Upper lobe of right lung (tissue), 1 donor: ENCODE measurements at regions not wholly inside any gene's neighbourhood (a gene's known extent, or its start where the extent isn't known, plus 50 kb on each side); places are given as distances from the start of the nearest gene placed in this dataset.

Experiments
- ATAC-seq: fragments of 200-7000 bp; cut with Tn5 transposase; one replicate; pipeline ENCODE4 v1.9.1; 2020; ENCODE audit warnings: mild to moderate bottlenecking, moderate library complexity
- DNase-seq: peaks from one replicate; pipeline ENCODE4 v3.0.0-alpha.2; 2020
- H3K27ac ChIP-seq: fragments of 200-600 bp; one replicate; pipeline ENCODE4 v1.8.0; 2022
- H3K27me3 ChIP-seq: fragments of 200-600 bp; one replicate; pipeline ENCODE4 v1.8.0; 2022; ENCODE audit warnings: mild to moderate bottlenecking
- H3K36me3 ChIP-seq: fragments of 200-600 bp; one replicate; pipeline ENCODE4 v1.8.0; 2022
- H3K4me1 ChIP-seq: fragments of 200-600 bp; one replicate; pipeline ENCODE4 v1.8.0; 2022
- H3K4me3 ChIP-seq: fragments of 200-600 bp; one replicate; pipeline ENCODE4 v1.8.0; 2022; ENCODE audit warnings: mild to moderate bottlenecking
- H3K9me3 ChIP-seq: fragments of 200-600 bp; one replicate; pipeline ENCODE4 v1.8.0; 2022
- intact Hi-C: fragments of 100-400 bp; cut with DNase I; formaldehyde crosslinking; loops from one replicate; pipeline ENCODE4 v1.11.0; 2022
- TF ChIP-seq, protein P1 (sequence below): fragments of 200-600 bp; IDR thresholded peaks from one replicate; pipeline ENCODE4 v1.8.0; 2022; ENCODE audit warnings: antibody characterized with exemption
- donor health status: DM: no; HTN: yes; CAD: no; lungs with severe emphysema.

DNA sequence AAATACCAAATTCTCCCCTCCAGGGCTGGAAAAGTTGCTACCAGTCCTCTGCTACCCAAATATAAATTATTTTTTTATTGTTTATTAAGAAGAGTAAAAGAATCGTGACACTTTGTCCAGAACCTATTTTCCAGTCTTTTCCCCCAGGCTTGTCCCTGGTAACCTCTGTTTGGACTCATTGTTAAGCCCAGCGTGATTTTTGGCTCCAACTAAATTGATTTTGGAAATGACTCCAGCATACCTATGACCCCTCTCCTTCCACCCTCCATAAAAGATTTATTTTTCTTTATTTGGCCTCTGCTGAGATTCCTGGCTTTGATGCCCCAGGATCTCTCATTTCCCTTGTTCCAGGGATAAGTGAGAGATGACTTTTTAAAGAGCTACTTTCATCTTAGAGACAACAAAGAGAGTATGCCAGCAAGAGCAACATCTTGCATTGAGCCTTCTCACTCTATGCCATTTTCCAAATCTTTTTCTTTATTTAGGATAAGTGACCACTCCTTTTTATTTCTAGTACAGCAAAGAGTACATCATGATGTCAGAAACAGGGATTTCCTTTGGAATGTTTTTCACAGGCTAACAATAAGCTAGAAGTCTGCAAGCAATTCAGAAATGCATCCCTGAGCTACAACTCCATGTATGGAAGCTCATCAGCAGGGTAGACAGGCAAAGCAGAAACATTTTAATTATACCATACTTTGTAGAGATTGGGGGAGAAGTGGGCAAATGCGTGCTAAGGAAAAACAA lies 75.8 kb downstream of the DAD1 start:
- no peak overlapping the region for H3K27ac ChIP-seq

DNA sequence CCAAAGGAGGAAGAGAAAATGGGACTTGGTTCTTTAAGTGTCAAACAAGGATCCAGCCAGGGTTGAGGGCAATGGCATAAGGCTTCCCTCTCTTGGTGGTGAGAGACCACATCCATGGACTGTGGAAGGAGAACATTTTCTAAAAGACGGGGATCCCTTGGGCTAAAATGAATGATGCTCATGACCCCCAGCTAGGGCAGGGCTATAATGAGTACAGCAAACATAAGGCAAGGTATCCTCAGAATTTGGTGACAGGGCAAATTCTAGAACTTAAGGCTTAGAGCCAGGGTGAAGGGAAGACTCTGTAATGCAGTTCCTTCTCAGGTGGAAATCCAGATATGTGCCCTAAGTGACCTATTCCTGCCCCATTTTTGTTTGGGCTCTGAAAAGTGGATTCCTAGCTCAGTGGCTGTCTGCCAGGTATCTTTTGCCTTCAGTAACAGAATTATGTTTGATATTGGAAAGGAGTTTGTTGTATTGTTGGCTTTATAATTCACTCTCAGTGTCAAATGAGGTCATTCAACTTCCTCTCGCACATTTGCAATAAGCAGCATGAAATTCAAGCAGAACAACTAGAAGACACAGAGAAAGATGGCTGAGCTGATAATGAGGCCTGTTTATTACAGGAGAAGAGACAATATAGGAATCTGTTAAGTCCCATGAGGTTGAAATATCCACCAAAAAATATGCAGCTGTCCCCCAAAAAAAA lies 76.8 kb downstream of the DAD1 start:
- no peak for DNase-seq
- intact Hi-C loops: no loop called here
- H3K4me3 ChIP-seq: no peak overlapping the region
- TF ChIP-seq, protein P1, sequence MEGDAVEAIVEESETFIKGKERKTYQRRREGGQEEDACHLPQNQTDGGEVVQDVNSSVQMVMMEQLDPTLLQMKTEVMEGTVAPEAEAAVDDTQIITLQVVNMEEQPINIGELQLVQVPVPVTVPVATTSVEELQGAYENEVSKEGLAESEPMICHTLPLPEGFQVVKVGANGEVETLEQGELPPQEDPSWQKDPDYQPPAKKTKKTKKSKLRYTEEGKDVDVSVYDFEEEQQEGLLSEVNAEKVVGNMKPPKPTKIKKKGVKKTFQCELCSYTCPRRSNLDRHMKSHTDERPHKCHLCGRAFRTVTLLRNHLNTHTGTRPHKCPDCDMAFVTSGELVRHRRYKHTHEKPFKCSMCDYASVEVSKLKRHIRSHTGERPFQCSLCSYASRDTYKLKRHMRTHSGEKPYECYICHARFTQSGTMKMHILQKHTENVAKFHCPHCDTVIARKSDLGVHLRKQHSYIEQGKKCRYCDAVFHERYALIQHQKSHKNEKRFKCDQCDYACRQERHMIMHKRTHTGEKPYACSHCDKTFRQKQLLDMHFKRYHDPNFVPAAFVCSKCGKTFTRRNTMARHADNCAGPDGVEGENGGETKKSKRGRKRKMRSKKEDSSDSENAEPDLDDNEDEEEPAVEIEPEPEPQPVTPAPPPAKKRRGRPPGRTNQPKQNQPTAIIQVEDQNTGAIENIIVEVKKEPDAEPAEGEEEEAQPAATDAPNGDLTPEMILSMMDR: no peak
- H3K27ac ChIP-seq: no peak overlapping the region
- H3K4me1 ChIP-seq: peaks cover 5% of the 10 kb centered on the region
- H3K27me3 ChIP-seq: no peaks in the 10 kb centered on the region
- ATAC-seq: no peak
- H3K9me3 ChIP-seq: no peaks in the 10 kb centered on the region
- no peaks in the 10 kb centered on the region for H3K36me3 ChIP-seq

More for the DNA sequence above, 75.8 kb downstream of the DAD1 start:
- no peaks in the 10 kb centered on the region for H3K36me3 ChIP-seq
- H3K27me3 ChIP-seq: no peaks in the 10 kb centered on the region
- no peak overlapping the region for H3K4me3 ChIP-seq
- H3K4me1 ChIP-seq: peaks cover 5% of the 10 kb centered on the region
- DNase-seq: no peak
- intact Hi-C loops: no loop called here
- H3K9me3 ChIP-seq: no peaks in the 10 kb centered on the region
- TF ChIP-seq, protein P1: no peak
- no peak for ATAC-seq

DNA sequence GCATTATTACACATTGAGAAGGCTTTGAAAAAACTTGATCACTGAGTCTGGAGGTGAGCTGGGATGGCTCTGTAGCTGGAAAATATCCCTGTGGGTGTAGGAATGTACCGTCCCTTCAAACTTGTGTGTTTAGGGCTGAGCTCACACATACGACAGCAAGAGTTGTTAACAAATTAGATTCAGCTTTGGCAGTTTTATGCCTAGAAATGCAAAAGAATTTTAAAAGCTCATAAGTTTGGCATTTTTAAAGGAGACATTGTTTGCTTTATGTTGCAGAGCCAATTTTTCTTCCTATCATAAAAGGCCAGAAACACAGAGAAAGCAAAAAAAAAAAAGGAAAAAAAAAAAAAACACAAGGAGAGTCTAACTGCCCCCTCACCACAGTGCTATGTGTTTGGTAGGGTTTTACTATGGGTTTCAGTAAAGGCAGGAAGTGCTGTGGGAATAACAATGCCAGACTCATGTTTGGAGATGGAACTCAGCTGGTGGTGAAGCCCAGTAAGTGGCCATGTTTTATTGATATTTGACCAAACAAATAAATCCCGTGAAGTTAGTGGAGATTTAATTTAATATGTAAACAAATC lies 78.4 kb downstream of the DAD1 start:
- ATAC-seq (no peak), DNase-seq (no peak)
- Histone ChIP-seq H3K9me3 (no peaks in the 10 kb centered on the region), H3K27me3 (no peaks in the 10 kb centered on the region), H3K4me1 (peaks cover 5% of the 10 kb centered on the region), H3K27ac (no peak overlapping the region), H3K36me3 (no peaks in the 10 kb centered on the region), H3K4me3 (no peak overlapping the region)
- TF ChIP-seq, protein P1: no peak
- intact Hi-C loops: no loop called here

DNA sequence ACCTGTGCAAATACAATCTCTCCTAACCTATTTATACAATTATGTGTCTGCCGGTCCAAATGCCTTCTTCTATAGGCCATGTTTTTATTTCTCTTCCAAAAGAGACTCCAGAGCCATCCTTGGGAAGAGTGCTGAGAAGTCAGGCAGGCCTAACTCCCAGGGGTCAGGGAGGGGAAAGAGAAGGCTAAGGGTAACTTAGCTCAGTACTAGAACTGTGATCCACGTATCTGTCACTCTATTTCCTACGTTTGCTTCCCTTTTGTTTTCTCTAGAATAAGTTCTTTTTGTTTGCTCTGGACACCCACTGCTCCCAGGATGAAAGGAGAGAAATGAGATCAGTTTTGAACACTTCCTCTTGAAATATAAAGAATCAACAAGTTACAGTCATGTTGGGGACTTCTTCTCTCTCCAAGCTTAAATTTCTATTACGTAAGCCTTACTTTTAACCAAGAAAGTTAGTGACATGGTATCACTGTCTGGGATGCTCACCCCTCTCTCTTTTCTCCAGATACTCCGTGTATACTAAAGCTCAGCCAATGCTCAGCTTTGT lies 79.2 kb downstream of the DAD1 start:
- Histone ChIP-seq H3K4me3 (no peak overlapping the region), H3K4me1 (peaks cover 5% of the 10 kb centered on the region), H3K27ac (no peak overlapping the region), H3K27me3 (no peaks in the 10 kb centered on the region), H3K9me3 (no peaks in the 10 kb centered on the region), H3K36me3 (no peaks in the 10 kb centered on the region)
- TF ChIP-seq, protein P1: no peak
- DNase-seq (no peak), ATAC-seq (no peak)
- intact Hi-C loops: no loop called here

DNA sequence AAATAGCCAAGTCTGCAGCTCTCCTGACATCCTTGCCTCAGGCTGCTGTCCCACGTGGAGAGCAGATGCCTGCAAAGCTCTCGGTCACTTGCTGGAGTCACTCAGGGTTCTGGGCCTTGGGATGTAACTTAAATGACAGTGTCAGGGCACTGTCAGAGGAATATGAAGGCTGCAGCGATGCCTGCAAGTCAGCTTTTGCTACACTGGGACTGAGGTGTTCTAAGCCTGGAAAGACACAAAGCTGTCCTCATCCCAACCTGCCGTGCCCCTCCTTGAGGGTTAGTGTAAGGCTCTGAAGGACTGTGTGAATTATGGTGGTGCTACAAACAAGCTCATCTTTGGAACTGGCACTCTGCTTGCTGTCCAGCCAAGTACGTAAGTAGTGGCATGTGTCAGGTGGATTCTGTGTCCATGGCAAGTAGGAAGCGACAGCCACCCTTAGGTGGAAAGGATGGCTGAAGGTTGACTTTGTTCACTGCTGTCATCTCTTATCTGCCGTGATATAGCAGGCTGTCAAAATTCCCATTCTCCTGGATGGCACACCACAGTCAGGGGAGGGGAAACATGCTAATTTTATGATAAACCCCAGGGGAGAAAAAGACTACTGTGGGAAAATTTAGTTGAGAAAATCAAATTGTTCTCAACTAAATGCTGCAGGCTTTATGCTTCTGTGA lies 79.9 kb downstream of the DAD1 start:
- Histone ChIP-seq H3K36me3 (no peaks in the 10 kb centered on the region), H3K27ac (no peak overlapping the region), H3K9me3 (no peaks in the 10 kb centered on the region), H3K4me3 (no peak overlapping the region), H3K4me1 (peaks cover 5% of the 10 kb centered on the region), H3K27me3 (no peaks in the 10 kb centered on the region)
- intact Hi-C loops: no loop called here
- ATAC-seq (no peak), DNase-seq (no peak)
- TF ChIP-seq, protein P1: no peak
